Transverse colon (tissue), 4 donors: ENCODE measurements at regions not wholly inside any gene's neighbourhood (a gene's known extent, or its start where the extent isn't known, plus 50 kb on each side); places are given as distances from the start of the nearest gene placed in this dataset.

Experiments used
- DNase-seq: peaks from one replicate; pipeline ENCODE4 v3.0.0-alpha.2; 2019
- H3K27ac ChIP-seq, 4 donors: fragments of 200-600 bp; sonication (generic); 2 replicates each; pipeline ENCODE4 v1.5.1; 2016 to 2018; ENCODE audit warnings: inconsistent platforms in 4 of 4
- H3K27me3 ChIP-seq: fragments of 200-600 bp; sonication (generic); 2 replicates; pipeline ENCODE4 v1.5.1; 2017; ENCODE audit warnings: inconsistent platforms
- H3K36me3 ChIP-seq, 4 donors: fragments of 200-600 bp; sonication (generic); 2 replicates each; pipeline ENCODE4 v1.5.1; 2017 to 2019; ENCODE audit warnings: inconsistent platforms in 4 of 4
- H3K4me1 ChIP-seq, 4 donors: fragments of 200-600 bp; sonication (generic); 2 replicates each; pipeline ENCODE4 v1.5.1; 2017 to 2020; ENCODE audit warnings: inconsistent platforms in 4 of 4
- H3K4me3 ChIP-seq, 4 donors: fragments of 200-600 bp; sonication (generic); 1 replicate in 1 of 4; 2 replicates in 3 of 4; pipeline versions ENCODE4 v1.5.1 to v1.6.1; 2017 to 2019; ENCODE audit warnings: inconsistent platforms in 4 of 4
- H3K9me3 ChIP-seq, 2 donors: fragments of 200-600 bp; sonication (generic); 2 replicates each; pipeline ENCODE4 v1.5.1; 2017 to 2019; ENCODE audit warnings: inconsistent platforms in 2 of 2
- CTCF ChIP-seq, 5 experiments: fragments of 200-600 bp in 3 of 5; fragments of 450-650 bp in 2 of 5; sonication (generic) in 3 of 5; IDR thresholded peaks; 1 replicate in 2 of 5; 2 replicates in 3 of 5; pipeline ENCODE4 v1.5.1; 2016 to 2017; ENCODE audit warnings: antibody characterized with exemption in 5 of 5, inconsistent platforms in 3 of 5, mild to moderate bottlenecking in 2 of 5, moderate library complexity in 1 of 5
- EP300 ChIP-seq: sonication (generic); formaldehyde crosslinking; IDR thresholded peaks from one replicate; pipeline ENCODE4 v1.6.1; 2017; ENCODE audit warnings: antibody characterized with exemption, low read depth
- POLR2A ChIP-seq: fragments of 450-650 bp; IDR thresholded peaks from one replicate; pipeline ENCODE4 v1.6.1; 2016; ENCODE audit warnings: antibody characterized with exemption, mild to moderate bottlenecking, moderate library complexity
- POLR2AphosphoS5 ChIP-seq, 3 donors: sonication (generic); formaldehyde crosslinking; IDR thresholded peaks; one replicate each; pipeline ENCODE4 v1.6.1; 2016; ENCODE audit warnings: antibody characterized with exemption in 3 of 3
- whole genome bisulfite sequencing, 2 donors: methylation state at CpG; one replicate each; pipeline ENCODE4 v1.1.5; 2018; ENCODE audit warnings: low coverage in 1 of 2; 5-methylcytosine and 5-hydroxymethylcytosine counted together
- in situ Hi-C, 4 donors: fragments of 200-750 bp; cut with MboI; loops; one replicate each; pipeline versions ENCODE4 v1.15.0 to v1.15.1; 2017; ENCODE audit warnings: low sequenced_read_pairs in 3 of 4, low pct_ligation_motif_present in 1 of 4, low pct_unique_long_range_greater_than_20kb in 1 of 4
- intact Hi-C: fragments of 100-400 bp; cut with DNase I; formaldehyde crosslinking; loops from one replicate; pipeline ENCODE4 v1.15.1; 2023; ENCODE audit warnings: low total_unique reads

GRCh38 chr17:56690441-56691291, 97.2 kb downstream of the NOG start:
- Histone ChIP-seq H3K36me3 (no peaks in the 10 kb centered on the region), H3K4me1 (no peaks in the 10 kb centered on the region), H3K9me3 (no peaks in the 10 kb centered on the region), H3K27me3 (no peaks in the 10 kb centered on the region), H3K4me3 (no peak overlapping the region), H3K27ac (no peak overlapping the region)
- WGBS, 2 donors, result 87 to 100% methylated on average over 4 to 16 of the region's 16 CpGs
- intact Hi-C loops (no loop called here), in situ Hi-C loops (no loop called here)
- DNase-seq, result no peak
- no peak for TF ChIP-seq POLR2AphosphoS5 (IDR thresholded peaks at IDR 0.05)
- TF ChIP-seq POLR2A, result no peak
- TF ChIP-seq EP300, result no peak
- TF ChIP-seq CTCF (IDR thresholded peaks at IDR 0.05), result no peak

- TF ChIP-seq POLR2A, result no peak
- TF ChIP-seq EP300, result no peak
- no peak for TF ChIP-seq POLR2AphosphoS5 (IDR thresholded peaks at IDR 0.05)
- no peak for TF ChIP-seq CTCF (IDR thresholded peaks at IDR 0.05)
- H3K36me3 ChIP-seq, result no peaks in the 10 kb centered on the region
- in situ Hi-C loops (no loop called here), intact Hi-C loops (no loop called here)
- peaks cover 0 to 4% (median 0%) of the 10 kb centered on the region in 4 donors for H3K4me1 ChIP-seq
- H3K27me3 ChIP-seq, result no peaks in the 10 kb centered on the region
- WGBS, 2 donors, result 79 to 85% methylated on average over 2 of the region's 2 CpGs
- no peak overlapping the region for H3K4me3 ChIP-seq
- no peak for DNase-seq
- H3K9me3 ChIP-seq, result no peaks in the 10 kb centered on the region
- H3K27ac ChIP-seq, result no peak overlapping the region
Measured at GRCh38 chr17:56694825-56695224, 101.3 kb downstream of the NOG start.

GRCh38 chr17:56697190-56697589, 103.7 kb downstream of the NOG start:
- in situ Hi-C loops, result no loop called here
- intact Hi-C loops, result no loop called here

More at GRCh38 chr17:56697190-56697589, 103.7 kb downstream of the NOG start:
- TF ChIP-seq EP300 (no peak), CTCF (IDR thresholded peaks at IDR 0.05) (no peak), POLR2A (no peak), POLR2AphosphoS5 (IDR thresholded peaks at IDR 0.05) (no peak)
- H3K27ac ChIP-seq, result no peak overlapping the region
- peaks cover 0 to 6% (median 0%) of the 10 kb centered on the region in 4 donors for H3K4me1 ChIP-seq
- 61 to 80% methylated on average over 2 to 4 of the region's 4 CpGs for WGBS, 2 donors
- H3K4me3 ChIP-seq, result no peak overlapping the region
- no peaks in the 10 kb centered on the region for H3K27me3 ChIP-seq
- no peaks in the 10 kb centered on the region for H3K9me3 ChIP-seq
- DNase-seq, result no peak
- no peaks in the 10 kb centered on the region for H3K36me3 ChIP-seq
